GM12873 (cell line): ENCODE measurements at regions not wholly inside any gene's neighbourhood (a gene's known extent, or its start where the extent isn't known, plus 50 kb on each side); places are given as distances from the start of the nearest gene placed in this dataset.

Experiments used
- TF ChIP-seq, protein P1 (sequence below): IDR thresholded peaks from 2 replicates; pipeline ENCODE4 v1.5.1; 2012; ENCODE audit warnings: low read depth, mild to moderate bottlenecking, moderate library complexity, low read length, control low read depth; ENCODE audit not compliant: insufficient read depth; ENCODE audit errors: missing control alignments

DNA sequence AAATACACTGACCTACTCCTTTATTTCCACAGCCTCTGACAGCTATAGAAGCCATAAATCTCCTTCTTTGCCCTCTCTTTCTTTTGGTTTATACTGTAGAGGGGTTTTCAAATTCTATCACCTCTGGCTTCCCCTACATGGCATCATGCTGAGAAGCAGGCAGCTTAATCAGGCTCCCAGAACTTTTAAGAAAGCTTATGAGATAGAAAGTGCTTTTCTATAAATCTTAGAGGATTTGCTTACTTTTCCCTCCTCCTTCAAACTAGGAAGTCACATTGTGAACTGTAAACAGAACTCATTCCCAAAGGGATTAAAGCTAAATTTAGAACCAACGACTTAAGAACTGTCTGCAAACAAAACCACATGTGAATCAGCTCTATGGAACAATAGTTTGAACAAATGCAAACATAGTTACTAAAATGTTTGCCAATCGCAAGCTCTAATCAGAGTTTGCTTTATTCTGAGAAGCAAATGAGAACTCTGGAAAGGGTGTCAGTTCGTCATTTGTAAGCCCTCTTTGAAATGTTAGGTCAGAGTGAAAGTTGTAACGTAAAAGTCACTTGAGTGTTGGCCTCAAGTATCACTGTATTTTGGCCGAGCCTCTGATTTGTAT lies 344.1 kb downstream of the RFC3 start:
- TF ChIP-seq, protein P1, sequence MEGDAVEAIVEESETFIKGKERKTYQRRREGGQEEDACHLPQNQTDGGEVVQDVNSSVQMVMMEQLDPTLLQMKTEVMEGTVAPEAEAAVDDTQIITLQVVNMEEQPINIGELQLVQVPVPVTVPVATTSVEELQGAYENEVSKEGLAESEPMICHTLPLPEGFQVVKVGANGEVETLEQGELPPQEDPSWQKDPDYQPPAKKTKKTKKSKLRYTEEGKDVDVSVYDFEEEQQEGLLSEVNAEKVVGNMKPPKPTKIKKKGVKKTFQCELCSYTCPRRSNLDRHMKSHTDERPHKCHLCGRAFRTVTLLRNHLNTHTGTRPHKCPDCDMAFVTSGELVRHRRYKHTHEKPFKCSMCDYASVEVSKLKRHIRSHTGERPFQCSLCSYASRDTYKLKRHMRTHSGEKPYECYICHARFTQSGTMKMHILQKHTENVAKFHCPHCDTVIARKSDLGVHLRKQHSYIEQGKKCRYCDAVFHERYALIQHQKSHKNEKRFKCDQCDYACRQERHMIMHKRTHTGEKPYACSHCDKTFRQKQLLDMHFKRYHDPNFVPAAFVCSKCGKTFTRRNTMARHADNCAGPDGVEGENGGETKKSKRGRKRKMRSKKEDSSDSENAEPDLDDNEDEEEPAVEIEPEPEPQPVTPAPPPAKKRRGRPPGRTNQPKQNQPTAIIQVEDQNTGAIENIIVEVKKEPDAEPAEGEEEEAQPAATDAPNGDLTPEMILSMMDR, result no peak

DNA sequence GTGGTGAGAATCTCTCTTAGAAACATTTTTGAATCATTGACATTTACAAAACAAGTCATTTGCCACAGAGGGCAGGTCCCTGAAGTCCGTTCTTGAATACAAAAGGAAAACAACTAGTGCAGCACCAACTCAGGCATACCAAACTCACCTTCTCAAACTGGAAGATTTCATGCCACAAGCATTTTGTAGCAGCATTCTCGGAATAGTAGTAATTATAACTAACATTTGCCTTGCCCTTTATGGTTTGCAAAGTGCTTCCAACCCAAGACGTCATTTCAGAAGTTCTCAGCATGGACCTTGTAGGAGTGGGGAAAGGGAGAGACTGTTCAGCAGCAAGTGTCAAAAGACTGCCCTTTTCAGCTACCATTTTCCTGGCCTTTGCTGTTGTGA lies 344.6 kb downstream of the RFC3 start:
- TF ChIP-seq, protein P1, result no peak

DNA sequence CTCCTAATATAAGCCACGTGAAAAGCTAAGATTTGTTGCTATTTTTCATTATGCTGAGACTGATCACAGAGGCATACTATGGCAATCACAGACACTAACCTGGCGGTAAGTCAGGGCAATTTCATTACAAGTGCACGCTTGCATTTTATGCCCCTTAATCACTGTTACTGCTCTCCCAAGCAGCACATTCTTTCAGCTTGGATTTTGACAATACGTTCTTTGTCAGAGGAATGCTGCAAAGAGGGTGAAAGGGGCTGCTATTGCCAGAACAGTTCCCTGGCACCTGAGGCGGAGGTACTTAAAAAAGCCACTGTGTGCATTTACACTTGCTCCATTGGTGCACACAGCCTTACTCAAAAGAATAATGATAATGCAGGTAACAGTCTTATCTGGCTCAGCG lies 346.6 kb downstream of the RFC3 start:
- TF ChIP-seq, protein P1, result no peak

DNA sequence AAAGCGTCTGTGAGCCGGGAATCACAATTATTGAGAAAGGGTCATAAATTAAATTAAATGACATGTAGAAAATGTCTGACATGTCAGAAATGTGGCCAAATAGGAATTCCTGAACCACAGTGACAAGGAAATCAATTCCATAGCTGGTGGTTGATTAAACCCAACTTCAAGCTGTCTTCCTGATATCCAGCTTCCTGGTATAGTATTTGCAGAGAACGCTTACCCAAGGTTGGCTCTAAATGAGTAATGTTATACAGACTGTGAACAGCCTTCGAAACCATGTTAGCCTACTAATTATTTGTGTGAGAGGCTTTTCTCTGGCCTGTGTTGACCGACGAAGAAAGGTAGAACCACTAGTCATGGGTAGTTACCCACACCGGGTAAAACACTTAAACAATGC lies 347.2 kb downstream of the RFC3 start:
- TF ChIP-seq, protein P1, result no peak

DNA sequence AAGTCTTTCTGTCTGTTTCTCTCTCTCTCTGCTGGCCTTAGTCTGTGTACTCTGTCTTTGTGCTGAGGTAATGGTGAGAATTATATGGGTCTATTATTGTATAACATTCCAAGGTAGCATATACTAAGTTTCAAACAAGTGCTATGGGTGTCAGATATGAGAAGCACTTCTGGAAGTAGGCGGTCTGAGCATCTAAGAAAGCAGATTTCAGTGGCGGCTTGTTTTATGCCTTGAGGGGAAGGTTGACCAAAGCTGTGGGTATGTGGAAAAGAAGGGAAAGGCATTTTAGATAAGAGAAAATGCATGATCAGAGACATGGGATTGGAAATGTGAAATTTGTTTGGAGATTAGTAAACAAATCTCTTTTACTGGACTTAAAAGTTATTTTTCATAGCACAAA lies 348.5 kb downstream of the RFC3 start:
- TF ChIP-seq, protein P1, result no peak

DNA sequence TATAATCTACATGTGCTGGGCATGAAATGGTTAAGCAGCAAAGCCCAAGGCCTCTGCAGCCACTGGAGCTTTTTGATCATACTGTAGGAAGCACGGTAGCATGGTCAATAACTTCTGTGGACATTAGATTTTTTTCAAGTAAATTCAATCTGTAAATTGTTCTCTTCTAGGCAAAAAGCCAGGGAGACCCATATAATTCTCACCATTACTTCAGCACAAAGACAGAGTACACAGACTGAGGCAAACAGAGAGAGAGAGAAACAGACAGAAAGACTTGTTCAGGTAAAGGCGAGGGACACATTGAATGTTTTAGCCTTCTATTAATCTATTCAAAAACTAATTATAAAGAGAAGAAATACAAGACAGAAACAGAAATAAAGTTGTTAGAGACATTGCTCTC lies 349.4 kb downstream of the RFC3 start:
- TF ChIP-seq, protein P1, result no peak

DNA sequence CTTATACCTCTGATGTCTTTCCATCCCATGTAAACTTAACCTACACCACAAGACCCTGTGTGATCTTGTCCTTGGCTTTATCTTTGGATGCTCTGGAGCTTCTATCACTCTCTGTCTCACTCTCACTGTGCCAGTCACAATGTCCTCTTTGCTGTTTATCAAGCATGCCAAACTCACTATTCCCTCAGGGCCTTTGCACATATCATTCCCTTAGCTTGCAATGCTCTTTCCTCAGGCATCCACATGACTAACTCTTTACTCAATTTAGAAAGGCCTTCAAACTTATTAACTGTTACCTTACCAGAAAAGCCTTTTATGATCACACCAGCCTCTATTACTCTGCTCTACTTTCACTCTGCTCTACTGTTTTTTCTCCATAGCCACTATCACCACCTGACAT lies 354.1 kb downstream of the RFC3 start:
- TF ChIP-seq, protein P1, result no peak

DNA sequence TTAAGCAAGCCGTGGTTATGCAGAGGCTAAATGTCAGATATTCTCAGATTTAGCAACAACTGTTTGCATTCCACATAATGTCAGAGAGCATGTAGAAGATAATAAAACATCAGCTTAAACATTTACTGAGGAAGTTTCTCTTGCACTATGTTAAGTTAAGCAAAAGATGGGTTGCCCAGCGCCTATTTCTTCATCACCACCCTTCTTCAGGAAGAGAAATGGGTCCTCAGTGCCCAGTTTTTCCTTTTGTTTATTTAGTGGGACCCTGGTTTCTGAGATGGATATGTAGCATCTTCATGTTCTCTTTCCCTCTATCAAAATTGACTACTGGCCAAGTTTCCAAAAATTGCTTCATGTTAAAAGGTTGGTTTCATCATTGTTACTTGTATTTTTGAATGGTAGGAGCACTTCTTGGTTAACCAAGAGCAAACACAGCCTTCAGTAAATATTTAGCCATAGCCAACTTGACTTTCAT lies 356.8 kb downstream of the RFC3 start:
- TF ChIP-seq, protein P1, result no peak
